Hepatocyte (in vitro differentiated cells): ENCODE measurements at regions not wholly inside any gene's neighbourhood (a gene's known extent, or its start where the extent isn't known, plus 50 kb on each side); places are given as distances from the start of the nearest gene placed in this dataset.

Experiments used
- DNase-seq: peaks from one replicate; pipeline ENCODE4 v3.0.0-alpha.2; 2016; ENCODE audit warnings: low spot score
- H2AFZ ChIP-seq: fragments of 200-600 bp; sonication (generic); 2 replicates; pipeline ENCODE4 v1.6.0; 2016; ENCODE audit warnings: antibody characterized with exemption, mild to moderate bottlenecking
- H3K27ac ChIP-seq: fragments of 200-600 bp; sonication (generic); 2 replicates; pipeline ENCODE4 v1.5.1; 2016; ENCODE audit warnings: mild to moderate bottlenecking
- H3K27me3 ChIP-seq: fragments of 200-600 bp; sonication (generic); 2 replicates; pipeline ENCODE4 v1.6.1; 2016
- H3K36me3 ChIP-seq: fragments of 200-600 bp; sonication (generic); replicated peaks from 2 replicates; pipeline ENCODE4 v1.5.1; 2016; ENCODE audit warnings: low read depth; ENCODE audit not compliant: insufficient read depth
- H3K4me1 ChIP-seq: fragments of 200-600 bp; sonication (generic); 2 replicates; pipeline ENCODE4 v1.5.1; 2016; ENCODE audit warnings: mild to moderate bottlenecking, moderate library complexity; ENCODE audit not compliant: insufficient read depth
- H3K4me2 ChIP-seq: fragments of 200-600 bp; sonication (generic); 2 replicates; pipeline ENCODE4 v1.6.0; 2016
- H3K4me3 ChIP-seq: fragments of 200-600 bp; sonication (generic); 2 replicates; pipeline ENCODE4 v1.5.1; 2016; ENCODE audit warnings: mild to moderate bottlenecking
- H3K79me2 ChIP-seq: fragments of 200-600 bp; sonication (generic); 2 replicates; pipeline ENCODE4 v1.6.0; 2017; ENCODE audit warnings: mild to moderate bottlenecking
- H3K9me2 ChIP-seq: fragments of 200-600 bp; sonication (generic); replicated peaks from 2 replicates; pipeline ENCODE4 v1.6.0; 2017; ENCODE audit warnings: mild to moderate bottlenecking; ENCODE audit not compliant: insufficient read depth
- H3K9me3 ChIP-seq: fragments of 200-600 bp; sonication (generic); 2 replicates; pipeline ENCODE4 v1.5.1; 2016; ENCODE audit warnings: low read depth, mild to moderate bottlenecking
- H4K20me1 ChIP-seq: fragments of 200-600 bp; sonication (generic); 2 replicates; pipeline ENCODE4 v1.6.0; 2016; ENCODE audit warnings: mild to moderate bottlenecking; ENCODE audit not compliant: insufficient read depth, poor library complexity, severe bottlenecking
- EZH2 ChIP-seq: fragments of 200-600 bp; sonication (generic); IDR thresholded peaks from 2 replicates; pipeline ENCODE4 v1.6.1; 2016; ENCODE audit warnings: antibody characterized with exemption, mild to moderate bottlenecking, borderline replicate concordance
- EZH2phosphoT487 ChIP-seq: fragments of 200-600 bp; sonication (generic); IDR thresholded peaks from one replicate; pipeline ENCODE4 v1.6.1; 2018; ENCODE audit warnings: antibody characterized with exemption, mild to moderate bottlenecking, low read depth, moderate library complexity; ENCODE audit not compliant: unreplicated experiment, severe bottlenecking
- WGBS: methylation state at CpG from one replicate; pipeline ENCODE4 v1.1.6; 2016; ENCODE audit warnings: low lambda C conversion rate; ENCODE audit errors: missing lambda C conversion rate; 5-methylcytosine and 5-hydroxymethylcytosine counted together
- TF ChIP-seq, protein P1 (sequence below): fragments of 200-600 bp; sonication (generic); IDR thresholded peaks from 2 replicates; pipeline ENCODE4 v1.5.1; 2016; ENCODE audit warnings: antibody characterized with exemption, mild to moderate bottlenecking; ENCODE audit not compliant: poor library complexity

DNA sequence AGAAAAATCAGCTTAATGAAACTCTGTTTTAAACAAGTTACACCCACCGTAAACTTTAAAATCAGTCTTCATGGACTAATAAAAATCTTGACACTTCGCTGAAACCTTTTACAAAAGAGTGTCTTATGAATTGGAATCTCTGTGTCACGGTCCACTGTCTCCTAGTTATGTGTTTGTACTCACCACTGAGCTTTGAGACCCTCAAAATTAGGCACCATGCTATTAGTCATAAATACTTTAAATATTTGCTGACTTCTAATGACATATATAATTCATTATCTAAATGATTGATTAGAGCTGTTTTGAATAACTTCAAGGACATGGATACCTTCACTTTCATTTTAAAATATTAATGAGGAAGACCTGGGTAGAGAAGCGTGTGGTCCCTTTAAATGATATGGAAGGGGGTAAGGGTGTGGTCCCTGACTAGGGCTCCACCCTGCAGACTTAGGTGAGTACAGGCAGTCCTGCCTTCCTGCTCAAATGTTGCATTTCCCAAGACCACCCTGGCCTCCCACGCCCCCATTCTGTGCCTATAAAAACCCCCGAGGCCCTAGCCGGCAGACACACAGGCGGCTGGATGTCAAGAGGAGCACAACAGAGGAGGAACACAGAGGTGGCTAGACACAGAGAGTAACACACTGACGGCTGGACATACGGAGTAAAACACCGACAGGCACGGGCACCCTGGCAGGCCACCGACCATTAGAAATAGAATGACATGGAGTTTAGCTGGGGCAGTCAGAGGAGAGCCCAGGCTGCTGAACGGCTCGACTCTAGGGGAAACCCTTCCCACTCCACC is 179.0 kb upstream of the CDH9 start:
- no peaks in the 10 kb centered on the region for H4K20me1 ChIP-seq
- 86% methylated on average over 15 of the region's 15 CpGs for WGBS
- no peak overlapping the region for H3K4me3 ChIP-seq
- H3K9me3 ChIP-seq: no peaks in the 10 kb centered on the region
- H3K9me2 ChIP-seq: no peaks in the 10 kb centered on the region
- H2AFZ ChIP-seq: no peak overlapping the region
- H3K36me3 ChIP-seq: no peaks in the 10 kb centered on the region
- DNase-seq: no peak
- H3K27me3 ChIP-seq: no peaks in the 10 kb centered on the region
- H3K27ac ChIP-seq: no peak overlapping the region
- no peaks in the 10 kb centered on the region for H3K4me1 ChIP-seq
- no peak for TF ChIP-seq EZH2
- TF ChIP-seq, protein P1, sequence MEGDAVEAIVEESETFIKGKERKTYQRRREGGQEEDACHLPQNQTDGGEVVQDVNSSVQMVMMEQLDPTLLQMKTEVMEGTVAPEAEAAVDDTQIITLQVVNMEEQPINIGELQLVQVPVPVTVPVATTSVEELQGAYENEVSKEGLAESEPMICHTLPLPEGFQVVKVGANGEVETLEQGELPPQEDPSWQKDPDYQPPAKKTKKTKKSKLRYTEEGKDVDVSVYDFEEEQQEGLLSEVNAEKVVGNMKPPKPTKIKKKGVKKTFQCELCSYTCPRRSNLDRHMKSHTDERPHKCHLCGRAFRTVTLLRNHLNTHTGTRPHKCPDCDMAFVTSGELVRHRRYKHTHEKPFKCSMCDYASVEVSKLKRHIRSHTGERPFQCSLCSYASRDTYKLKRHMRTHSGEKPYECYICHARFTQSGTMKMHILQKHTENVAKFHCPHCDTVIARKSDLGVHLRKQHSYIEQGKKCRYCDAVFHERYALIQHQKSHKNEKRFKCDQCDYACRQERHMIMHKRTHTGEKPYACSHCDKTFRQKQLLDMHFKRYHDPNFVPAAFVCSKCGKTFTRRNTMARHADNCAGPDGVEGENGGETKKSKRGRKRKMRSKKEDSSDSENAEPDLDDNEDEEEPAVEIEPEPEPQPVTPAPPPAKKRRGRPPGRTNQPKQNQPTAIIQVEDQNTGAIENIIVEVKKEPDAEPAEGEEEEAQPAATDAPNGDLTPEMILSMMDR: no peak
- no peak for TF ChIP-seq EZH2phosphoT487
- no peaks in the 10 kb centered on the region for H3K79me2 ChIP-seq
- H3K4me2 ChIP-seq: no peak overlapping the region

DNA sequence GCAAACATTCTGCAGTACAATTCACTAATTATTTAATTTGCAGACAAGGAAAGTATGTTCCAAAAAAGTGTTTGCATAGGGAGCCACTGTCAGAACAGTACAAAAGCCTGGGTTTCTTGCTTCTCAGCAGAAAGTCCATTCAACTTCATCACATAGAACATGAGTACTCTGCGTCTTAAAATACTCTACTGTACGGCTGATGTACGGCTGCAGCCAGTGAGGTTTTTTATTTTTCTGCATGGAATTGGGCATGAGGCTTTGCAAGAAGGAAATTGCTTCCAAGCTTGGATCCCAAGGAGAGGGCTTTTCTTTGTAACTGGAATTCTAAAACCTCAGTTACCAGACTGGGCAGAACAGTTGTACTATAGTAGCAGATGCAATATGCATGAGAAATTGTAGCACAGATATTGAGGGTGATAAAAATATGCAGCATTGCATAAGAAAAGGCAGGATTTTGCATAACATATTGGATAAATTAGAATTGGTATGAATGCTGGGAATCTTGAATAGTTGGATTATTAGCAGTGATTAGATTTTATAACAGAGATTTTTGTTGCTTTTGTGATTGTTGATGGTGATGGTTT is 178.1 kb upstream of the CDH9 start:
- H3K27ac ChIP-seq: no peak overlapping the region
- no peaks in the 10 kb centered on the region for H3K9me2 ChIP-seq
- no peak overlapping the region for H3K4me2 ChIP-seq
- no peaks in the 10 kb centered on the region for H3K4me1 ChIP-seq
- WGBS: 98% methylated on average over 3 of the region's 3 CpGs
- TF ChIP-seq, protein P1: no peak
- TF ChIP-seq EZH2phosphoT487 (no peak), EZH2 (no peak)
- no peaks in the 10 kb centered on the region for H3K79me2 ChIP-seq
- no peak overlapping the region for H2AFZ ChIP-seq
- H3K27me3 ChIP-seq: no peaks in the 10 kb centered on the region
- H3K9me3 ChIP-seq: no peaks in the 10 kb centered on the region
- no peaks in the 10 kb centered on the region for H3K36me3 ChIP-seq
- H3K4me3 ChIP-seq: no peak overlapping the region
- no peak for DNase-seq
- H4K20me1 ChIP-seq: no peaks in the 10 kb centered on the region

DNA sequence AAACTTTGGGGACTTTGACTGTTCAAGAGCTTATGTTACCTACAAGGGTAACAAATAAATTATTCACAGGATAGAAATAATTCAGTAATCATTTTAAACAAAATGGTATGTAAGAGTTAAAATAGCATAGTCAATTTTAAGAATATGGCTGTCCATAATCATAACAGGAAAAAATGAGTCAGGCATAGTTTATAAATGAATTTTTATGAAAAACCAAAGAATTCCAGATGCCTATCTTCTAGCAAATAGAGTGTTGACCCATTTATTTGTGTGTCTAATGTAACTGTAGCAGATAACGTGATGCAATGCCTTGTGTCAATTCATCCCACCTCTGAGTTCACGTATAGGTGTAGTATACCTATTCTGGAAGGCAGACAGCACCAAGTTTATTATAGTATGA is 169.7 kb upstream of the CDH9 start:
- H3K36me3 ChIP-seq: no peaks in the 10 kb centered on the region
- no peaks in the 10 kb centered on the region for H3K9me3 ChIP-seq
- no peak for DNase-seq
- H3K27me3 ChIP-seq: no peaks in the 10 kb centered on the region
- H3K4me2 ChIP-seq: no peak overlapping the region
- 78% methylated on average over 2 of the region's 2 CpGs for whole genome bisulfite sequencing
- H2AFZ ChIP-seq: no peak overlapping the region
- no peaks in the 10 kb centered on the region for H3K9me2 ChIP-seq
- TF ChIP-seq, protein P1: no peak
- TF ChIP-seq EZH2phosphoT487 (no peak), EZH2 (no peak)
- no peaks in the 10 kb centered on the region for H4K20me1 ChIP-seq
- H3K4me3 ChIP-seq: no peak overlapping the region
- H3K27ac ChIP-seq: no peak overlapping the region
- no peaks in the 10 kb centered on the region for H3K79me2 ChIP-seq
- no peaks in the 10 kb centered on the region for H3K4me1 ChIP-seq
